HEK293 (cell line): ENCODE measurements at regions not wholly inside any gene's neighbourhood (a gene's known extent, or its start where the extent isn't known, plus 50 kb on each side); places are given as distances from the start of the nearest gene placed in this dataset.

Experiments
- CTCF ChIA-PET: fragments of 350-600 bp; formaldehyde crosslinking; extraction: SDS; loops from one replicate; lab custom pipeline; 2021; ENCODE audit warnings: antibody characterized with exemption; lab: Yijun Ruan, JAX
- POLR2A ChIA-PET: fragments of 300-600 bp; formaldehyde crosslinking; extraction: SDS; loops from one replicate; lab custom pipeline; 2020; ENCODE audit warnings: antibody characterized with exemption, inconsistent platforms; lab: Yijun Ruan, JAX
- H3K27ac ChIP-seq: fragments of 200-500 bp; sonication (Bioruptor generic); 2 replicates; pipeline ENCODE4 v1.5.1; 2014; ENCODE audit warnings: low read depth, low read length, control low read depth, inconsistent platforms; ENCODE audit errors: extremely low read depth
- H3K36me3 ChIP-seq, 2 experiments: fragments of 200-500 bp in 1 of 2; sonication (Bioruptor generic) in 1 of 2; 1 replicate in 1 of 2; 2 replicates in 1 of 2; pipeline ENCODE4 v1.5.1; 2014 to 2017; ENCODE audit warnings: inconsistent platforms in 2 of 2, low read length in 2 of 2; ENCODE audit not compliant: control insufficient read depth in 2 of 2, insufficient read depth in 1 of 2
- H3K4me1 ChIP-seq: fragments of 200-500 bp; sonication (Bioruptor generic); 2 replicates; pipeline ENCODE4 v1.5.1; 2014; ENCODE audit warnings: mild to moderate bottlenecking, low read length, inconsistent platforms; ENCODE audit not compliant: control insufficient read depth, insufficient read depth
- H3K4me3 ChIP-seq: 2 replicates; pipeline ENCODE4 v1.5.1; 2011; ENCODE audit warnings: low read depth, mild to moderate bottlenecking, control low read depth, low read length, moderate library complexity
- H3K9me3 ChIP-seq: fragments of 200-500 bp; sonication (Bioruptor generic); 2 replicates; pipeline ENCODE4 v1.5.1; 2014; ENCODE audit warnings: low read depth, low read length, inconsistent platforms; ENCODE audit not compliant: control insufficient read depth, insufficient read depth
- KLF16 ChIP-seq: fragments of 450-650 bp; formaldehyde crosslinking; IDR thresholded peaks from 2 replicates; pipeline ENCODE4 v1.5.1; 2017; ENCODE audit warnings: missing biosample characterization, missing genetic modification characterization
- SALL2 ChIP-seq: fragments of 450-650 bp; formaldehyde crosslinking; IDR thresholded peaks from 2 replicates; pipeline ENCODE4 v1.5.0; 2017; ENCODE audit warnings: missing biosample characterization, mild to moderate bottlenecking, missing genetic modification characterization, borderline replicate concordance
- WT1 ChIP-seq: fragments of 450-650 bp; formaldehyde crosslinking; IDR thresholded peaks from 2 replicates; pipeline ENCODE4 v1.5.1; 2016; ENCODE audit warnings: missing biosample characterization, missing genetic modification characterization
- ZNF114 ChIP-seq: fragments of 450-650 bp; formaldehyde crosslinking; IDR thresholded peaks from 2 replicates; pipeline ENCODE4 v1.5.0; 2017; ENCODE audit warnings: missing biosample characterization, missing genetic modification characterization
- ZNF544 ChIP-seq: fragments of 450-650 bp; formaldehyde crosslinking; IDR thresholded peaks from 2 replicates; pipeline ENCODE4 v1.5.0; 2017; ENCODE audit warnings: missing biosample characterization, missing genetic modification characterization
- ZNF549 ChIP-seq: fragments of 450-650 bp; IDR thresholded peaks from 2 replicates; pipeline ENCODE4 v1.5.1; 2018; ENCODE audit warnings: missing biosample characterization, missing genetic modification characterization, mild to moderate bottlenecking, inconsistent platforms, moderate library complexity
- ZNF610 ChIP-seq: fragments of 450-650 bp; formaldehyde crosslinking; IDR thresholded peaks from 2 replicates; pipeline ENCODE4 v1.5.1; 2016; ENCODE audit warnings: missing biosample characterization, missing genetic modification characterization, borderline replicate concordance
- ZNF624 ChIP-seq: fragments of 450-650 bp; formaldehyde crosslinking; IDR thresholded peaks from 2 replicates; pipeline ENCODE4 v1.5.1; 2017; ENCODE audit warnings: missing biosample characterization, missing genetic modification characterization
- ZNF629 ChIP-seq: fragments of 450-650 bp; formaldehyde crosslinking; IDR thresholded peaks from 2 replicates; pipeline ENCODE4 v1.5.1; 2017; ENCODE audit warnings: missing biosample characterization, missing genetic modification characterization
- ZNF707 ChIP-seq: fragments of 450-650 bp; formaldehyde crosslinking; IDR thresholded peaks from 2 replicates; pipeline ENCODE4 v1.5.1; 2016; ENCODE audit warnings: missing biosample characterization, missing genetic modification characterization
- ZSCAN23 ChIP-seq: fragments of 450-650 bp; formaldehyde crosslinking; IDR thresholded peaks from 2 replicates; pipeline ENCODE4 v1.5.1; 2016; ENCODE audit warnings: missing biosample characterization, missing genetic modification characterization
- TF ChIP-seq, protein P1 (sequence below): fragments of 450-650 bp; formaldehyde crosslinking; IDR thresholded peaks from 2 replicates; pipeline ENCODE4 v1.5.1; 2016; ENCODE audit warnings: missing biosample characterization, missing genetic modification characterization
- TF ChIP-seq, protein P2 (sequence below): fragments of 450-650 bp; formaldehyde crosslinking; IDR thresholded peaks from 2 replicates; pipeline ENCODE4 v1.5.1; 2016; ENCODE audit warnings: missing biosample characterization, missing genetic modification characterization, borderline replicate concordance
- TF ChIP-seq, protein P3 (sequence below): fragments of 450-650 bp; formaldehyde crosslinking; IDR thresholded peaks from 2 replicates; pipeline ENCODE4 v1.5.1; 2016; ENCODE audit warnings: missing biosample characterization, missing genetic modification characterization
- TF ChIP-seq, protein P4 (sequence below): fragments of 450-650 bp; formaldehyde crosslinking; conservative IDR thresholded peaks from 2 replicates; pipeline ENCODE4 v1.5.1; 2016; ENCODE audit warnings: low read depth, missing biosample characterization, missing genetic modification characterization

DNA sequence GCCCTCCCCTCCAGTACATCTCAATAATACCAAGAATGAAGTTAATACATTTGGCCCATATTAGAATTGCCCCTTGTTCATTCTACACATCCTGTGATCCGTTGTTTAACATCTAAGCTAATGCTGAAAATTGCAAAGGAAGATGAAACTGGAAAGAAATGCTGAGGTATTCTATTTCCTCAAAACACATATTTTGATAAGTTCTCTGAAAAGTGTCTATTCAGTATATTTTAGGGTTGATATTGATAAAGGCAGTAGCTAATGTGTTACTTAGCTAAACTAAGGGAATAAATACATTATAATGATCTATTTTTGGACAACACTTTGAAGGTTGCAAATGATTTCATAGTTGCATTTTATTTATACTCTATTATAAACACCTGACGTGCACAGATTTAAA, 702.6 kb upstream of the ROBO1 start:
- TF ChIP-seq ZNF624 (no peak), ZNF544 (tag by site-specific recombination) (no peak), ZNF629 (tag by site-specific recombination) (no peak), ZNF114 (no peak)
- TF ChIP-seq, protein P1, sequence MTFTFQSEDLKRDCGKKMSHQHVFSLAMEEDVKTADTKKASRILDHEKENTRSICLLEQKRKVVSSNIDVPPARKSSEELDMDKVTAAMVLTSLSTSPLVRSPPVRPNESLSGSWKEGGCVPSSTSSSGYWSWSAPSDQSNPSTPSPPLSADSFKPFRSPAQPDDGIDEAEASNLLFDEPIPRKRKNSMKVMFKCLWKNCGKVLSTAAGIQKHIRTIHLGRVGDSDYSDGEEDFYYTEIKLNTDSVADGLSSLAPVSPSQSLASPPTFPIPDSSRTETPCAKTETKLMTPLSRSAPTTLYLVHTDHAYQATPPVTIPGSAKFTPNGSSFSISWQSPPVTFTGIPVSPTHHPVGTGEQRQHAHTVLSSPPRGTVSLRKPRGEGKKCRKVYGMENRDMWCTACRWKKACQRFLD (tag by site-specific recombination), result no peak
- TF ChIP-seq, protein P2, sequence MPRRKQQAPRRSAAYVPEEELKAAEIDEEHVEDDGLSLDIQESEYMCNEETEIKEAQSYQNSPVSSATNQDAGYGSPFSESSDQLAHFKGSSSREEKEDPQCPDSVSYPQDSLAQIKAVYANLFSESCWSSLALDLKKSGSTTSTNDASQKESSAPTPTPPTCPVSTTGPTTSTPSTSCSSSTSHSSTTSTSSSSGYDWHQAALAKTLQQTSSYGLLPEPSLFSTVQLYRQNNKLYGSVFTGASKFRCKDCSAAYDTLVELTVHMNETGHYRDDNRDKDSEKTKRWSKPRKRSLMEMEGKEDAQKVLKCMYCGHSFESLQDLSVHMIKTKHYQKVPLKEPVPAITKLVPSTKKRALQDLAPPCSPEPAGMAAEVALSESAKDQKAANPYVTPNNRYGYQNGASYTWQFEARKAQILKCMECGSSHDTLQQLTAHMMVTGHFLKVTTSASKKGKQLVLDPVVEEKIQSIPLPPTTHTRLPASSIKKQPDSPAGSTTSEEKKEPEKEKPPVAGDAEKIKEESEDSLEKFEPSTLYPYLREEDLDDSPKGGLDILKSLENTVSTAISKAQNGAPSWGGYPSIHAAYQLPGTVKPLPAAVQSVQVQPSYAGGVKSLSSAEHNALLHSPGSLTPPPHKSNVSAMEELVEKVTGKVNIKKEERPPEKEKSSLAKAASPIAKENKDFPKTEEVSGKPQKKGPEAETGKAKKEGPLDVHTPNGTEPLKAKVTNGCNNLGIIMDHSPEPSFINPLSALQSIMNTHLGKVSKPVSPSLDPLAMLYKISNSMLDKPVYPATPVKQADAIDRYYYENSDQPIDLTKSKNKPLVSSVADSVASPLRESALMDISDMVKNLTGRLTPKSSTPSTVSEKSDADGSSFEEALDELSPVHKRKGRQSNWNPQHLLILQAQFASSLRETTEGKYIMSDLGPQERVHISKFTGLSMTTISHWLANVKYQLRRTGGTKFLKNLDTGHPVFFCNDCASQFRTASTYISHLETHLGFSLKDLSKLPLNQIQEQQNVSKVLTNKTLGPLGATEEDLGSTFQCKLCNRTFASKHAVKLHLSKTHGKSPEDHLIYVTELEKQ (tag by site-specific recombination), result no peak
- POLR2A ChIA-PET, result no interaction called here
- no peaks in the 10 kb centered on the region for H3K9me3 ChIP-seq
- no peaks in the 10 kb centered on the region for H3K36me3 ChIP-seq
- no peak overlapping the region for H3K27ac ChIP-seq
- H3K4me1 ChIP-seq, result no peaks in the 10 kb centered on the region
- no peak overlapping the region for H3K4me3 ChIP-seq
- CTCF ChIA-PET, result no interaction called here

DNA sequence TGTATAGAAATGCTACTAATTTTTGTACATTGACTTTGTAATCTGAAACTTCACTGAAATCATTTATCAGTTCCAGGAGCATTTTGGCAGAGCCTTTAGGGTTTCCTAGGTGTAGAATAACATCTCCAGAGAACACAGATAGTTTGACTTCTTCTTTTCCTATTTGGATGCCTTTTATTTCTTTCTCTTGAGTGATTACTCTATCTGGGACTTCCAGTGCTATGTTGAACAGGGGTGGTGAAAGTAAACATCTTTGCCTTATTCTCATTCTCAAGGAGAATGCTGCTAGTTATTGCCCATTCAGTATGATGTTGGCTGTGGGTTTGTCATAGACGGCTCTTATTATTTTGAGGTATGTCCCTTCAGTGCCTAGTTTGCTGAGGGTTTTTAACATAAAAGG, 697.9 kb upstream of the ROBO1 start:
- no peaks in the 10 kb centered on the region for H3K36me3 ChIP-seq
- TF ChIP-seq, protein P3, sequence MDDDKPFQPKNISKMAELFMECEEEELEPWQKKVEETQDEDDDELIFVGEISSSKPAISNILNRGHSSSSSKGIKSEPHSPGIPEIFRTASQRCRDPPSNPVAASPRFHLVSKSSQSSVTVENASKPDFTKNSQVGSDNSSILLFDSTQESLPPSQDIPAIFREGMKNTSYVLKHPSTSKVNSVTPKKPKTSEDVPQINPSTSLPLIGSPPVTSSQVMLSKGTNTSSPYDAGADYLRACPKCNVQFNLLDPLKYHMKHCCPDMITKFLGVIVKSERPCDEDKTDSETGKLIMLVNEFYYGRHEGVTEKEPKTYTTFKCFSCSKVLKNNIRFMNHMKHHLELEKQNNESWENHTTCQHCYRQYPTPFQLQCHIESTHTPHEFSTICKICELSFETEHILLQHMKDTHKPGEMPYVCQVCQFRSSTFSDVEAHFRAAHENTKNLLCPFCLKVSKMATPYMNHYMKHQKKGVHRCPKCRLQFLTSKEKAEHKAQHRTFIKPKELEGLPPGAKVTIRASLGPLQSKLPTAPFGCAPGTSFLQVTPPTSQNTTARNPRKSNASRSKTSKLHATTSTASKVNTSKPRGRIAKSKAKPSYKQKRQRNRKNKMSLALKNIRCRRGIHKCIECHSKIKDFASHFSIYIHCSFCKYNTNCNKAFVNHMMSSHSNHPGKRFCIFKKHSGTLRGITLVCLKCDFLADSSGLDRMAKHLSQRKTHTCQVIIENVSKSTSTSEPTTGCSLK, result no peak
- TF ChIP-seq ZNF549 (tag by site-specific recombination), result no peak
- TF ChIP-seq, protein P4, sequence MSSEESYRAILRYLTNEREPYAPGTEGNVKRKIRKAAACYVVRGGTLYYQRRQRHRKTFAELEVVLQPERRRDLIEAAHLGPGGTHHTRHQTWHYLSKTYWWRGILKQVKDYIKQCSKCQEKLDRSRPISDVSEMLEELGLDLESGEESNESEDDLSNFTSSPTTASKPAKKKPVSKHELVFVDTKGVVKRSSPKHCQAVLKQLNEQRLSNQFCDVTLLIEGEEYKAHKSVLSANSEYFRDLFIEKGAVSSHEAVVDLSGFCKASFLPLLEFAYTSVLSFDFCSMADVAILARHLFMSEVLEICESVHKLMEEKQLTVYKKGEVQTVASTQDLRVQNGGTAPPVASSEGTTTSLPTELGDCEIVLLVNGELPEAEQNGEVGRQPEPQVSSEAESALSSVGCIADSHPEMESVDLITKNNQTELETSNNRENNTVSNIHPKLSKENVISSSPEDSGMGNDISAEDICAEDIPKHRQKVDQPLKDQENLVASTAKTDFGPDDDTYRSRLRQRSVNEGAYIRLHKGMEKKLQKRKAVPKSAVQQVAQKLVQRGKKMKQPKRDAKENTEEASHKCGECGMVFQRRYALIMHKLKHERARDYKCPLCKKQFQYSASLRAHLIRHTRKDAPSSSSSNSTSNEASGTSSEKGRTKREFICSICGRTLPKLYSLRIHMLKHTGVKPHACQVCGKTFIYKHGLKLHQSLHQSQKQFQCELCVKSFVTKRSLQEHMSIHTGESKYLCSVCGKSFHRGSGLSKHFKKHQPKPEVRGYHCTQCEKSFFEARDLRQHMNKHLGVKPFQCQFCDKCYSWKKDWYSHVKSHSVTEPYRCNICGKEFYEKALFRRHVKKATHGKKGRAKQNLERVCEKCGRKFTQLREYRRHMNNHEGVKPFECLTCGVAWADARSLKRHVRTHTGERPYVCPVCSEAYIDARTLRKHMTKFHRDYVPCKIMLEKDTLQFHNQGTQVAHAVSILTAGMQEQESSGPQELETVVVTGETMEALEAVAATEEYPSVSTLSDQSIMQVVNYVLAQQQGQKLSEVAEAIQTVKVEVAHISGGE, result no peak
- TF ChIP-seq KLF16 (tag by site-specific recombination), result no peak
- TF ChIP-seq, all 188 proteins: peak for 0
- no peak overlapping the region for H3K4me3 ChIP-seq
- POLR2A ChIA-PET, result no interaction called here
- H3K4me1 ChIP-seq, result no peaks in the 10 kb centered on the region
- H3K9me3 ChIP-seq, result no peaks in the 10 kb centered on the region
- no peak overlapping the region for H3K27ac ChIP-seq
- CTCF ChIA-PET, result no interaction called here

DNA sequence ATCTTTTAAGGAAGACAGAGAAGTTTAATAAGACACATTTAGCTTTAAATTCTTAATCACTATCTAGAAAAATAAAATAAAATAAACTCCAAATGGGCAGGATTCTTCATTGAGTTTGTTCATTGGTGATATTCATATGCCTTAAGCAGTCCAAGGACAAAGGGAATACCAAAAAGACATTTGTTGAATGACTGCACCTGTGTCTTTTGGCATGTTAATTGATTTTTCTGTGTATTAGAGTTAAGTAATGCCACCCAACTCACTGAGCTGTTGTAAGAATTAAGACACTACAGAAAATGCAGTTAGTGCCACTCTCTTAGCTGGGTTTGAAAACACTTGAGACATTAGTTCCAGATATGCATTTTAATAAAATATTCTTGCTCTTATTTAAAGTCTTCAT, 683.6 kb upstream of the ROBO1 start:
- Histone ChIP-seq H3K4me3 (no peak overlapping the region), H3K9me3 (no peaks in the 10 kb centered on the region), H3K36me3 (no peaks in the 10 kb centered on the region), H3K4me1 (no peaks in the 10 kb centered on the region), H3K27ac (no peak overlapping the region)
- no peak for TF ChIP-seq ZNF707 (tag by site-specific recombination)
- no peak for TF ChIP-seq ZSCAN23 (tag by site-specific recombination)
- TF ChIP-seq SALL2 (tag by site-specific recombination), result no peak
- no peak for TF ChIP-seq ZNF544 (tag by site-specific recombination)
- no peak for TF ChIP-seq WT1 (tag by site-specific recombination)
- no peak for TF ChIP-seq ZNF610 (tag by site-specific recombination)
- ChIA-PET CTCF (no interaction called here), POLR2A (no interaction called here)
